Peyer's patch (tissue), 4 donors: ENCODE measurements at regions not wholly inside any gene's neighbourhood (a gene's known extent, or its start where the extent isn't known, plus 50 kb on each side); places are given as distances from the start of the nearest gene placed in this dataset.

Experiments
- DNase-seq, 3 donors: peaks; one replicate each; pipeline ENCODE4 v3.0.0-alpha.2; 2017 to 2019
- H3K27ac ChIP-seq, 4 donors: fragments of 200-600 bp; sonication (generic); one replicate each; pipeline ENCODE4 v1.5.1; 2016 to 2019
- H3K27me3 ChIP-seq, 2 donors: fragments of 200-600 bp; sonication (generic); one replicate each; pipeline ENCODE4 v1.5.1; 2019
- H3K36me3 ChIP-seq, 3 donors: fragments of 200-600 bp; sonication (generic); one replicate each; pipeline ENCODE4 v1.5.1; 2016 to 2019
- H3K4me1 ChIP-seq, 4 donors: fragments of 200-600 bp; sonication (generic); one replicate each; pipeline ENCODE4 v1.5.1; 2016 to 2019
- H3K4me3 ChIP-seq, 4 donors: fragments of 200-600 bp; sonication (generic); 1 replicate in 3 of 4; 2 replicates in 1 of 4; pipeline ENCODE4 v1.5.1; 2016 to 2019; ENCODE audit warnings: mild to moderate bottlenecking in 1 of 4
- H3K9me3 ChIP-seq, 4 donors: fragments of 200-600 bp; sonication (generic); one replicate each; pipeline ENCODE4 v1.5.1; 2016 to 2019; ENCODE audit warnings: mild to moderate bottlenecking in 1 of 4
- CTCF ChIP-seq, 6 experiments: fragments of 450-650 bp in 4 of 6; fragments of 200-600 bp in 2 of 6; sonication (generic) in 1 of 6; IDR thresholded peaks; one replicate each; pipeline ENCODE4 v1.5.1; 2017 to 2019; ENCODE audit warnings: antibody characterized with exemption in 6 of 6, mild to moderate bottlenecking in 3 of 6, moderate library complexity in 1 of 6
- POLR2A ChIP-seq, 2 donors: fragments of 450-650 bp; IDR thresholded peaks; one replicate each; pipeline ENCODE4 v1.5.1; 2017; ENCODE audit warnings: antibody characterized with exemption in 2 of 2, mild to moderate bottlenecking in 2 of 2, moderate library complexity in 2 of 2

- no peak for TF ChIP-seq CTCF (IDR thresholded peaks at IDR 0.05)
- no peak for TF ChIP-seq POLR2A (IDR thresholded peaks at IDR 0.05)
- H3K27ac ChIP-seq: no peak overlapping the region
- H3K9me3 ChIP-seq: no peaks in the 10 kb centered on the region
- no peaks in the 10 kb centered on the region for H3K4me1 ChIP-seq
- H3K27me3 ChIP-seq: no peaks in the 10 kb centered on the region
- no peak overlapping the region for H3K4me3 ChIP-seq
- DNase-seq: no peak
- no peaks in the 10 kb centered on the region for H3K36me3 ChIP-seq
Observed at GRCh38 chr3:152667267-152667666, 167.7 kb upstream of the P2RY1 start.

- H3K9me3 ChIP-seq: no peaks in the 10 kb centered on the region
- TF ChIP-seq CTCF (IDR thresholded peaks at IDR 0.05): no peak
- TF ChIP-seq POLR2A (IDR thresholded peaks at IDR 0.05): no peak
Observed at GRCh38 chr3:152669560-152669959, 165.4 kb upstream of the P2RY1 start.

GRCh38 chr3:152671446-152672319 lies 163.2 kb upstream of the P2RY1 start:
- no peaks in the 10 kb centered on the region for H3K9me3 ChIP-seq
- H3K27ac ChIP-seq: no peak overlapping the region
- no peak for DNase-seq
- no peaks in the 10 kb centered on the region for H3K36me3 ChIP-seq
- TF ChIP-seq CTCF (IDR thresholded peaks at IDR 0.05) (no peak), POLR2A (IDR thresholded peaks at IDR 0.05) (no peak)
- no peaks in the 10 kb centered on the region for H3K27me3 ChIP-seq
- no peak overlapping the region for H3K4me3 ChIP-seq
- H3K4me1 ChIP-seq: no peaks in the 10 kb centered on the region

More at GRCh38 chr3:152669560-152669959, 165.4 kb upstream of the P2RY1 start:
- H3K4me1 ChIP-seq: no peaks in the 10 kb centered on the region
- H3K36me3 ChIP-seq: no peaks in the 10 kb centered on the region
- no peak overlapping the region for H3K4me3 ChIP-seq
- H3K27ac ChIP-seq: no peak overlapping the region
- no peak for DNase-seq
- H3K27me3 ChIP-seq: no peaks in the 10 kb centered on the region

- Histone ChIP-seq H3K27me3 (no peaks in the 10 kb centered on the region), H3K36me3 (no peaks in the 10 kb centered on the region), H3K9me3 (no peaks in the 10 kb centered on the region), H3K4me3 (no peak overlapping the region), H3K27ac (no peak overlapping the region), H3K4me1 (no peaks in the 10 kb centered on the region)
- no peak for TF ChIP-seq POLR2A (IDR thresholded peaks at IDR 0.05)
- no peak for TF ChIP-seq CTCF (IDR thresholded peaks at IDR 0.05)
- DNase-seq: no peak
Observed at GRCh38 chr3:152672320-152672649, 162.6 kb upstream of the P2RY1 start.

- TF ChIP-seq CTCF (IDR thresholded peaks at IDR 0.05): no peak
- TF ChIP-seq POLR2A (IDR thresholded peaks at IDR 0.05): no peak
- Histone ChIP-seq H3K4me1 (no peaks in the 10 kb centered on the region), H3K27ac (no peak overlapping the region), H3K27me3 (no peaks in the 10 kb centered on the region), H3K9me3 (no peaks in the 10 kb centered on the region), H3K36me3 (no peaks in the 10 kb centered on the region), H3K4me3 (no peak overlapping the region)
- DNase-seq: no peak
Observed at GRCh38 chr3:152676810-152677379, 158.0 kb upstream of the P2RY1 start.
